ENCODE measurements at regions not wholly inside any gene's neighbourhood (a gene's known extent, or its start where the extent isn't known, plus 50 kb on each side); places are given as distances from the start of the nearest gene placed in this dataset.

- H3K4me3 ChIP-seq (ENCODE audit: low read length): no peak overlapping the region
- DNase-seq (ENCODE audit: low read depth): no peak
- TF ChIP-seq, protein P1, sequence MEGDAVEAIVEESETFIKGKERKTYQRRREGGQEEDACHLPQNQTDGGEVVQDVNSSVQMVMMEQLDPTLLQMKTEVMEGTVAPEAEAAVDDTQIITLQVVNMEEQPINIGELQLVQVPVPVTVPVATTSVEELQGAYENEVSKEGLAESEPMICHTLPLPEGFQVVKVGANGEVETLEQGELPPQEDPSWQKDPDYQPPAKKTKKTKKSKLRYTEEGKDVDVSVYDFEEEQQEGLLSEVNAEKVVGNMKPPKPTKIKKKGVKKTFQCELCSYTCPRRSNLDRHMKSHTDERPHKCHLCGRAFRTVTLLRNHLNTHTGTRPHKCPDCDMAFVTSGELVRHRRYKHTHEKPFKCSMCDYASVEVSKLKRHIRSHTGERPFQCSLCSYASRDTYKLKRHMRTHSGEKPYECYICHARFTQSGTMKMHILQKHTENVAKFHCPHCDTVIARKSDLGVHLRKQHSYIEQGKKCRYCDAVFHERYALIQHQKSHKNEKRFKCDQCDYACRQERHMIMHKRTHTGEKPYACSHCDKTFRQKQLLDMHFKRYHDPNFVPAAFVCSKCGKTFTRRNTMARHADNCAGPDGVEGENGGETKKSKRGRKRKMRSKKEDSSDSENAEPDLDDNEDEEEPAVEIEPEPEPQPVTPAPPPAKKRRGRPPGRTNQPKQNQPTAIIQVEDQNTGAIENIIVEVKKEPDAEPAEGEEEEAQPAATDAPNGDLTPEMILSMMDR (conservative IDR thresholded peaks at IDR 0.05; ENCODE audit: low read depth, low read length): no peak
These were observed 135.0 kb downstream of the FOXG1 start for GRCh38 chr14:28901631-28902030.

DNA sequence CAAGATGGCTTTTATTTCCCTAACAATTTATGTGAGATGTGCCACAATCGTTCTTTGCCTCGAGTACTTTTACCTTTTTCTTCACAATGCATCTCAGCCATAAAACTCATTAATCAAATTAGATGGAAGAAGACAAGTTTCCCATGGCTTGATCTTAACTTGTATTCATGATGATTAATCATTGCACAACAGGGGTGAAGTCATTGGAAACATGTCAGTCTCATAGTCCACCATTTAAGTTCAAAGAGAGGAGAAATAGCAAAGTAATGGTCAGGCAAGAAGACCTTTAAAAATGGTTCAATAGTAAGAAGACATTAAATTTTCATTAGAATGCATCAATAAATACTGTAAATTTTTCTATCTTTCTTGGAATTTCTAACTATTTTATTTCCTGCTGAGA, 136.3 kb downstream of the FOXG1 start:
- TF ChIP-seq, protein P1 (conservative IDR thresholded peaks at IDR 0.05; ENCODE audit: low read depth, low read length): no peak
- DNase-seq (ENCODE audit: low read depth): no peak

DNA sequence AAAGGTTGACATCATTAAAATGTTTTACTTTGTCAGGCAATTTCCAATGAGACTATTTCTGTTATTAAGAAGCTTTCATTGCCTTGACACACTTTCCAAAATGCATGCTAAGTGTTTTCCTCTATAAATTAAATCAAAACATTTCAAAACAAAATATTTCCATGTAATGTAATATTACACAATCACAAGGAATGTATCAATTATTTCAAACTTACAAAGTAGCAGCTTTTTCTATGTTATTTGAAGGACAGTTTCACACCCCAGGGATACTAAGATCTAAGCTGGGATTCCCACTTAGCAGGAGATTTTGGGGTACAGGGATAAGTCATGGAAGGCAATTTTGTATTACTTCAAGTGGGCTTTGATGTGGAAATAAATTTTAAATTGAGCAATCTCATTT, 144.9 kb downstream of the FOXG1 start:
- no peak for DNase-seq (ENCODE audit: low read depth)
- TF ChIP-seq, protein P1 (conservative IDR thresholded peaks at IDR 0.05; ENCODE audit: low read depth, low read length): no peak
- H3K4me3 ChIP-seq (ENCODE audit: low read length): no peak overlapping the region

More for the DNA sequence above, 136.3 kb downstream of the FOXG1 start:
- H3K4me3 ChIP-seq (ENCODE audit: low read length): no peak overlapping the region

DNA sequence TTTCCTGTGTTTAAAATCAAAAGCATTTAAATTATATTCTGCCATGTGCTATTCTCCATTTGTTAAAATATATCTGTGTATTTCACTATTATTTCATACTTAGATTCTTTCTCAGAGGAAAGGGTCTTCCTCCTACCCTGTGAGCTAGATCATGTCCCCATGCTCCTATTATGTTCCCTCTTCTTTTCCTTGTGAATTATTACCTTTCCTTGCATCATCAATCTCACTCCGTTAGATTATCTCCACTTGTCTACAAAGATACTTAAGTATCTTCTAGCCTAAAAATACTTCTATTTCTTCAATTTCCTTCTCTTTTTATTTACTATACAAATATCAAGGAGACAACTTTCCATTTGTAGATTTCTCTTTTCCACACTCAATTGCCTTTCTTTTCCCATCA, 146.5 kb downstream of the FOXG1 start:
- no peak overlapping the region for H3K4me3 ChIP-seq (ENCODE audit: low read length)
- DNase-seq (ENCODE audit: low read depth): no peak

GRCh38 chr14:28926122-28926521, 159.5 kb downstream of the FOXG1 start:
- TF ChIP-seq, protein P1 (conservative IDR thresholded peaks at IDR 0.05; ENCODE audit: low read depth, low read length): no peak
- H3K4me3 ChIP-seq (ENCODE audit: low read length): no peak overlapping the region
- no peak for DNase-seq (ENCODE audit: low read depth)

More for the DNA sequence above, 146.5 kb downstream of the FOXG1 start:
- TF ChIP-seq, protein P1 (conservative IDR thresholded peaks at IDR 0.05; ENCODE audit: low read depth, low read length): no peak

GRCh38 chr14:28931999-28932398, 165.4 kb downstream of the FOXG1 start:
- DNase-seq (ENCODE audit: low read depth): no peak
- no peak overlapping the region for H3K4me3 ChIP-seq (ENCODE audit: low read length)
- TF ChIP-seq, protein P1 (conservative IDR thresholded peaks at IDR 0.05; ENCODE audit: low read depth, low read length): no peak

DNA sequence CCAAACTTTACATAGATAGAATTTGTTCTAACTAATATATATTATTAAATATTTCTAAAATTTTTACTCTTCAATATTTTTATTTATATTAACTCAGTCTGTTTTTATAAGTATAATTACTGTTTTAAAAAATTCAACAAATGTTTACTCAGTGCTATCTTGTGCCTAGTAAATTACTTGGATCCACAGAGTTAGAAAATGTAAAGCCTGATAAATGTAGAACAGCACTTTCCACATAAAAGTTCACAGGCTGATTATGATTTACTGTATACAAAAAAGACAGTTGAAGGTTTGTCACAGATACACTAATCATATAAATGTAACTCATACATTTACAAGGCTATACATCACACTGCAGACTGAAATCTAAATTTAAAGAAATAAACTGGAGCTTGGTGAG, 170.0 kb downstream of the FOXG1 start:
- TF ChIP-seq, protein P1 (conservative IDR thresholded peaks at IDR 0.05; ENCODE audit: low read depth, low read length): no peak
- no peak overlapping the region for H3K4me3 ChIP-seq (ENCODE audit: low read length)
- DNase-seq (ENCODE audit: low read depth): no peak

Data from retinal pigment epithelial cell (primary cell).